ENCODE measurements at regions not wholly inside any gene's neighbourhood (a gene's known extent, or its start where the extent isn't known, plus 50 kb on each side); places are given as distances from the start of the nearest gene placed in this dataset.

DNA sequence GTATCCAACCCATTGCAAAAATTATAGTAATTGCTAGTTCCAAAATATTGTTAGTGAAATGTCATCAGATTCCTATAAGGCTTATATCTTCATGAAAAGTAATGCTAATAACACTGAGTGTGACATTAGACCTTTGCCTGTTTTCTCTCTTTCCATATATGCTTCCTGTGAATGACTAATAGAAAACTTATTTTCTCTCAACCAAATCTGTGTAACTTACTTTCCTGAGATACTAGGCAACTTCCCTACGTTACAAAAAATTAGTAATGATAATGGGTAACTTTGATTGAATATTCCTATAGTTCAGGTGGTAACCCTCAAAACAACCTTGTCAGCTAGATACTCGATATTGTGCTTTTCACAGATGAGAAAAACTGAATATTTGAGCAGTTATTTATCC, 124.2 kb upstream of the HNRNPU start:
- Histone ChIP-seq H3K79me2 (ENCODE audit: control insufficient read depth, insufficient read depth, low read length) (no peaks in the 10 kb centered on the region), H4K20me1 (replicated peaks; ENCODE audit: control insufficient read depth, insufficient read depth, low read length) (no peaks in the 10 kb centered on the region), H3K9ac (ENCODE audit: insufficient read depth in 1 of 2, low read depth in 2 of 2, low read length in 2 of 2) (no peak overlapping the region), H3K9me1 (ENCODE audit: control insufficient read depth, insufficient read depth, low read length) (no peaks in the 10 kb centered on the region), H3K4me3 (no peak overlapping the region), H2AFZ (ENCODE audit: low read depth, low read length) (no peak overlapping the region), H3K36me3 (ENCODE audit: control insufficient read depth, insufficient read depth, low read length) (no peaks in the 10 kb centered on the region), H3K27me3 (ENCODE audit: control insufficient read depth in 2 of 2, insufficient read depth in 2 of 2, low read length in 2 of 2) (no peaks in the 10 kb centered on the region), H3K4me2 (ENCODE audit: insufficient read depth, low read length) (no peak overlapping the region), H3K9me3 (replicated peaks; ENCODE audit: control insufficient read depth, insufficient read depth, low read depth, low read length) (peaks cover 7% of the 10 kb centered on the region; the same call in 1 of the 2 replicates), H3K27ac (ENCODE audit: extremely low read depth, low read depth, low read length) (no peak overlapping the region), H3K4me1 (replicated peaks in 1 of 2; ENCODE audit: control insufficient read depth in 2 of 2, insufficient read depth in 2 of 2, low read length in 2 of 2) (no peaks in the 10 kb centered on the region; a peak in 1 of 5 replicates)
- FAIRE-seq: no peak
- no peak for TF ChIP-seq SMC3 (conservative IDR thresholded peaks at IDR 0.05; ENCODE audit: insufficient read depth, low read depth, low read length)
- TF ChIP-seq BRF1 (IDR thresholded peaks at IDR 0.05; ENCODE audit: borderline replicate concordance, extremely low read depth, insufficient read length): no peak
- no peak for TF ChIP-seq ZFP30 (CRISPR knock-in tag; IDR thresholded peaks at IDR 0.05; ENCODE audit: borderline replicate concordance)
- TF ChIP-seq ZFP36 (IDR thresholded peaks at IDR 0.05; ENCODE audit: low read depth, low read length, partially characterized antibody): no peak
- TF ChIP-seq ZC3H11A (IDR thresholded peaks at IDR 0.05; ENCODE audit: low read depth, low read length): no peak
- no peak for TF ChIP-seq SRSF7 (optimal IDR thresholded peaks at IDR 0.05; ENCODE audit: low read depth, low read length)
- TF ChIP-seq ZNF316 (IDR thresholded peaks at IDR 0.05): no peak; the same call in 1 of the 2 replicates
- TF ChIP-seq WHSC1 (IDR thresholded peaks at IDR 0.05; ENCODE audit: low read length): no peak
- TF ChIP-seq FUS (optimal IDR thresholded peaks at IDR 0.05; ENCODE audit: low read depth, low read length): no peak
- TF ChIP-seq SMARCC2 (IDR thresholded peaks at IDR 0.05; ENCODE audit: low read depth): no peak
- no peak for TF ChIP-seq LARP7 (IDR thresholded peaks at IDR 0.05)
- TF ChIP-seq, protein P1, sequence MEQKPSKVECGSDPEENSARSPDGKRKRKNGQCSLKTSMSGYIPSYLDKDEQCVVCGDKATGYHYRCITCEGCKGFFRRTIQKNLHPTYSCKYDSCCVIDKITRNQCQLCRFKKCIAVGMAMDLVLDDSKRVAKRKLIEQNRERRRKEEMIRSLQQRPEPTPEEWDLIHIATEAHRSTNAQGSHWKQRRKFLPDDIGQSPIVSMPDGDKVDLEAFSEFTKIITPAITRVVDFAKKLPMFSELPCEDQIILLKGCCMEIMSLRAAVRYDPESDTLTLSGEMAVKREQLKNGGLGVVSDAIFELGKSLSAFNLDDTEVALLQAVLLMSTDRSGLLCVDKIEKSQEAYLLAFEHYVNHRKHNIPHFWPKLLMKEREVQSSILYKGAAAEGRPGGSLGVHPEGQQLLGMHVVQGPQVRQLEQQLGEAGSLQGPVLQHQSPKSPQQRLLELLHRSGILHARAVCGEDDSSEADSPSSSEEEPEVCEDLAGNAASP (IDR thresholded peaks at IDR 0.05): no peak
- TF ChIP-seq CXXC5 (CRISPR knock-in tag; IDR thresholded peaks at IDR 0.05): no peak
- TF ChIP-seq, protein P2, sequence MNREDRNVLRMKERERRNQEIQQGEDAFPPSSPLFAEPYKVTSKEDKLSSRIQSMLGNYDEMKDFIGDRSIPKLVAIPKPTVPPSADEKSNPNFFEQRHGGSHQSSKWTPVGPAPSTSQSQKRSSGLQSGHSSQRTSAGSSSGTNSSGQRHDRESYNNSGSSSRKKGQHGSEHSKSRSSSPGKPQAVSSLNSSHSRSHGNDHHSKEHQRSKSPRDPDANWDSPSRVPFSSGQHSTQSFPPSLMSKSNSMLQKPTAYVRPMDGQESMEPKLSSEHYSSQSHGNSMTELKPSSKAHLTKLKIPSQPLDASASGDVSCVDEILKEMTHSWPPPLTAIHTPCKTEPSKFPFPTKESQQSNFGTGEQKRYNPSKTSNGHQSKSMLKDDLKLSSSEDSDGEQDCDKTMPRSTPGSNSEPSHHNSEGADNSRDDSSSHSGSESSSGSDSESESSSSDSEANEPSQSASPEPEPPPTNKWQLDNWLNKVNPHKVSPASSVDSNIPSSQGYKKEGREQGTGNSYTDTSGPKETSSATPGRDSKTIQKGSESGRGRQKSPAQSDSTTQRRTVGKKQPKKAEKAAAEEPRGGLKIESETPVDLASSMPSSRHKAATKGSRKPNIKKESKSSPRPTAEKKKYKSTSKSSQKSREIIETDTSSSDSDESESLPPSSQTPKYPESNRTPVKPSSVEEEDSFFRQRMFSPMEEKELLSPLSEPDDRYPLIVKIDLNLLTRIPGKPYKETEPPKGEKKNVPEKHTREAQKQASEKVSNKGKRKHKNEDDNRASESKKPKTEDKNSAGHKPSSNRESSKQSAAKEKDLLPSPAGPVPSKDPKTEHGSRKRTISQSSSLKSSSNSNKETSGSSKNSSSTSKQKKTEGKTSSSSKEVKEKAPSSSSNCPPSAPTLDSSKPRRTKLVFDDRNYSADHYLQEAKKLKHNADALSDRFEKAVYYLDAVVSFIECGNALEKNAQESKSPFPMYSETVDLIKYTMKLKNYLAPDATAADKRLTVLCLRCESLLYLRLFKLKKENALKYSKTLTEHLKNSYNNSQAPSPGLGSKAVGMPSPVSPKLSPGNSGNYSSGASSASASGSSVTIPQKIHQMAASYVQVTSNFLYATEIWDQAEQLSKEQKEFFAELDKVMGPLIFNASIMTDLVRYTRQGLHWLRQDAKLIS (CRISPR knock-in tag; IDR thresholded peaks at IDR 0.05): no peak
- TF ChIP-seq MCM3 (IDR thresholded peaks at IDR 0.05): no peak
- no peak for ATAC-seq
- in situ Hi-C loops (cut with MboI): no loop called here
- BruUV-seq (replicated peaks): no TSS peak
- DNase-seq (ENCODE audit: extremely low read depth in 1 of 4, low spot score in 3 of 4): no peak
- ChIA-PET CTCF (ENCODE audit: low intra/inter-chr PET ratio) (no interaction called here), POLR2A (no interaction called here)
- intact Hi-C loops (cut with micrococcal nuclease): no loop called here
- WGBS (ENCODE audit: insufficient coverage, low coverage, missing lambda C conversion rate): 74% methylated on average over 2 of the region's 2 CpGs

Data from K562 (cell line).